WTC11 (cell line): ENCODE measurements at regions not wholly inside any gene's neighbourhood (a gene's known extent, or its start where the extent isn't known, plus 50 kb on each side); places are given as distances from the start of the nearest gene placed in this dataset.

Experiments
- ATAC-seq: fragments of 200-7000 bp; cut with Tn5 transposase; 2 replicates; pipeline ENCODE4 v1.10.0; 2021; ENCODE audit warnings: mild to moderate bottlenecking, moderate library complexity
- CTCF ChIA-PET: fragments of 300-600 bp; sonication (Branson Sonifier 250); formaldehyde crosslinking; loops from one replicate; lab custom pipeline; 2021; ENCODE audit warnings: antibody characterized with exemption; lab: Charles Lee
- POLR2A ChIA-PET: fragments of 350-600 bp; sonication (Branson Sonifier 250); formaldehyde crosslinking; loops from one replicate; lab custom pipeline; 2021; ENCODE audit warnings: antibody characterized with exemption; lab: Charles Lee
- DNase-seq: peaks from one replicate; pipeline ENCODE4 v3.0.0; 2021; ENCODE audit warnings: low spot score
- H3K27ac Mint-ChIP-seq: 2 replicates; pipeline ENCODE4 v1.8.0; 2021; ENCODE audit warnings: mixed read lengths
- H3K27me3 Mint-ChIP-seq: 2 replicates; pipeline ENCODE4 v1.8.0; 2021; ENCODE audit warnings: low read depth, mild to moderate bottlenecking, moderate library complexity, mixed read lengths
- H3K36me3 Mint-ChIP-seq: 2 replicates; pipeline ENCODE4 v1.8.0; 2021; ENCODE audit warnings: mixed read lengths
- H3K4me1 Mint-ChIP-seq: 2 replicates; pipeline ENCODE4 v1.8.0; 2022; ENCODE audit warnings: mixed read lengths
- H3K4me3 Mint-ChIP-seq: 2 replicates; pipeline ENCODE4 v1.8.0; 2021; ENCODE audit warnings: mild to moderate bottlenecking, moderate library complexity, mixed read lengths
- H3K9me3 Mint-ChIP-seq: 2 replicates; pipeline ENCODE4 v1.8.0; 2021; ENCODE audit warnings: mixed read lengths
- ARID4B ChIP-seq: sonication (generic); formaldehyde crosslinking; IDR thresholded peaks from 2 replicates; pipeline ENCODE4 v1.8.0; 2023; ENCODE audit warnings: missing genetic modification reagents, mild to moderate bottlenecking, borderline replicate concordance
- ATF1 ChIP-seq: sonication (generic); formaldehyde crosslinking; IDR thresholded peaks from 2 replicates; pipeline ENCODE4 v1.8.1; 2023; ENCODE audit warnings: mild to moderate bottlenecking, moderate library complexity, missing genetic modification reagents
- ATF3 ChIP-seq: sonication (generic); formaldehyde crosslinking; conservative IDR thresholded peaks from 2 replicates; pipeline ENCODE4 v1.8.1; 2022; ENCODE audit warnings: mild to moderate bottlenecking, missing genetic modification reagents
- CREM ChIP-seq: sonication (generic); formaldehyde crosslinking; IDR thresholded peaks from 2 replicates; pipeline ENCODE4 v1.8.1; 2022; ENCODE audit warnings: mild to moderate bottlenecking, missing genetic modification reagents, moderate library complexity
- E2F5 ChIP-seq: sonication (generic); formaldehyde crosslinking; IDR thresholded peaks from 2 replicates; pipeline ENCODE4 v1.8.1; 2022; ENCODE audit warnings: mild to moderate bottlenecking, moderate library complexity, missing genetic modification reagents
- EMX1 ChIP-seq: fragments of 250-450 bp; sonication (Bioruptor Pico); IDR thresholded peaks from 2 replicates; pipeline ENCODE4 v1.8.0; 2021; ENCODE audit warnings: mild to moderate bottlenecking
- ESRRA ChIP-seq: sonication (generic); formaldehyde crosslinking; IDR thresholded peaks from 2 replicates; pipeline ENCODE4 v1.8.1; 2022; ENCODE audit warnings: mild to moderate bottlenecking, missing genetic modification reagents, borderline replicate concordance
- FOXK1 ChIP-seq: sonication (generic); formaldehyde crosslinking; IDR thresholded peaks from 2 replicates; pipeline ENCODE4 v1.8.0; 2022; ENCODE audit warnings: mild to moderate bottlenecking, moderate library complexity, missing genetic modification reagents
- GRHL2 ChIP-seq: fragments of 250-450 bp; sonication (Bioruptor Pico); IDR thresholded peaks from 2 replicates; pipeline ENCODE4 v1.8.0; 2022; ENCODE audit warnings: mild to moderate bottlenecking, moderate library complexity; ENCODE audit not compliant: insufficient replicate concordance, severe bottlenecking
- JUN ChIP-seq: sonication (generic); formaldehyde crosslinking; IDR thresholded peaks from 2 replicates; pipeline ENCODE4 v1.8.0; 2023; ENCODE audit warnings: mild to moderate bottlenecking, missing genetic modification reagents
- PREB ChIP-seq: sonication (generic); formaldehyde crosslinking; IDR thresholded peaks from 2 replicates; pipeline ENCODE4 v1.8.1; 2022; ENCODE audit warnings: mild to moderate bottlenecking, missing genetic modification reagents, moderate library complexity, borderline replicate concordance
- SMAD4 ChIP-seq: sonication (generic); formaldehyde crosslinking; IDR thresholded peaks from 2 replicates; pipeline ENCODE4 v1.8.0; 2022; ENCODE audit warnings: mild to moderate bottlenecking, missing genetic modification reagents
- TEAD1 ChIP-seq: sonication (generic); formaldehyde crosslinking; IDR thresholded peaks from 2 replicates; pipeline ENCODE4 v1.8.0; 2022; ENCODE audit warnings: mild to moderate bottlenecking, missing genetic modification reagents
- ZBTB21 ChIP-seq: sonication (generic); formaldehyde crosslinking; IDR thresholded peaks from 2 replicates; pipeline ENCODE4 v1.8.1; 2023; ENCODE audit warnings: mild to moderate bottlenecking, missing genetic modification reagents, borderline replicate concordance
- ZNF121 ChIP-seq: sonication (generic); formaldehyde crosslinking; IDR thresholded peaks from 2 replicates; pipeline ENCODE4 v1.8.0; 2023; ENCODE audit warnings: missing genetic modification reagents
- ZNF138 ChIP-seq: sonication (generic); formaldehyde crosslinking; conservative IDR thresholded peaks from 2 replicates; pipeline ENCODE4 v1.8.1; 2022; ENCODE audit warnings: mild to moderate bottlenecking, moderate library complexity, missing genetic modification reagents
- ZNF263 ChIP-seq: sonication (generic); formaldehyde crosslinking; IDR thresholded peaks from 2 replicates; pipeline ENCODE4 v1.8.1; 2022; ENCODE audit warnings: low read depth, mild to moderate bottlenecking, moderate library complexity, missing genetic modification reagents
- TF ChIP-seq, protein P1 (sequence below): fragments of 250-450 bp; sonication (Bioruptor Pico); IDR thresholded peaks from 2 replicates; pipeline ENCODE4 v1.9.0; 2021; ENCODE audit warnings: mild to moderate bottlenecking
- TF ChIP-seq, protein P2 (sequence below): sonication (generic); formaldehyde crosslinking; IDR thresholded peaks from 2 replicates; pipeline ENCODE4 v1.8.0; 2022; ENCODE audit warnings: mild to moderate bottlenecking, missing genetic modification reagents
- TF ChIP-seq, protein P3 (sequence below): sonication (generic); formaldehyde crosslinking; IDR thresholded peaks from 2 replicates; pipeline ENCODE4 v1.8.0; 2022; ENCODE audit warnings: mild to moderate bottlenecking, missing genetic modification reagents
- TF ChIP-seq, protein P4 (sequence below): fragments of 250-450 bp; sonication (Bioruptor Pico); IDR thresholded peaks from 2 replicates; pipeline ENCODE4 v1.8.0; 2021; ENCODE audit warnings: mild to moderate bottlenecking

GRCh38 chr5:56759521-56760216 is 55.7 kb upstream of the MAP3K1 start:
- POLR2A ChIA-PET = no interaction called here
- Mint-ChIP-seq H3K36me3 (no peaks in the 10 kb centered on the region), H3K27me3 (no peaks in the 10 kb centered on the region), H3K27ac (no peak overlapping the region), H3K4me1 (peaks cover 6% of the 10 kb centered on the region; the same call in 1 of the 2 replicates), H3K4me3 (no peak overlapping the region)
- CTCF ChIA-PET = no interaction called here
- ATAC-seq = no peak
- DNase-seq = no peak
- TF ChIP-seq GRHL2 (CRISPR knock-in tag) (no peak), ATF3 (CRISPR knock-in tag) (no peak), ZNF138 (no peak), EMX1 (CRISPR knock-in tag) (no peak), E2F5 (CRISPR knock-in tag) (no peak), ZBTB21 (no peak), PREB (CRISPR knock-in tag) (no peak), ATF1 (CRISPR knock-in tag) (no peak), TEAD1 (CRISPR knock-in tag) (no peak), ZNF121 (CRISPR knock-in tag) (no peak), ESRRA (no peak)
- TF ChIP-seq, protein P1, sequence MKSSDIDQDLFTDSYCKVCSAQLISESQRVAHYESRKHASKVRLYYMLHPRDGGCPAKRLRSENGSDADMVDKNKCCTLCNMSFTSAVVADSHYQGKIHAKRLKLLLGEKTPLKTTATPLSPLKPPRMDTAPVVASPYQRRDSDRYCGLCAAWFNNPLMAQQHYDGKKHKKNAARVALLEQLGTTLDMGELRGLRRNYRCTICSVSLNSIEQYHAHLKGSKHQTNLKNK = no peak
- TF ChIP-seq, protein P2, sequence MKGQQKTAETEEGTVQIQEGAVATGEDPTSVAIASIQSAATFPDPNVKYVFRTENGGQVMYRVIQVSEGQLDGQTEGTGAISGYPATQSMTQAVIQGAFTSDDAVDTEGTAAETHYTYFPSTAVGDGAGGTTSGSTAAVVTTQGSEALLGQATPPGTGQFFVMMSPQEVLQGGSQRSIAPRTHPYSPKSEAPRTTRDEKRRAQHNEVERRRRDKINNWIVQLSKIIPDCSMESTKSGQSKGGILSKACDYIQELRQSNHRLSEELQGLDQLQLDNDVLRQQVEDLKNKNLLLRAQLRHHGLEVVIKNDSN (CRISPR knock-in tag) = no peak
- TF ChIP-seq, all 79 proteins: peak for 0
- no peaks in the 10 kb centered on the region for H3K9me3 Mint-ChIP-seq

GRCh38 chr5:56757077-56757476 is 58.3 kb upstream of the MAP3K1 start:
- Mint-ChIP-seq H3K36me3 (peaks cover 4% of the 10 kb centered on the region), H3K4me1 (peaks cover 6% of the 10 kb centered on the region; the same call in 1 of the 2 replicates), H3K4me3 (no peak overlapping the region), H3K9me3 (peaks cover 10% of the 10 kb centered on the region), H3K27me3 (no peaks in the 10 kb centered on the region), H3K27ac (no peak overlapping the region)
- ATAC-seq = no peak
- DNase-seq = no peak
- TF ChIP-seq FOXK1 (CRISPR knock-in tag) (no peak), JUN (CRISPR knock-in tag) (no peak), SMAD4 (no peak), ZNF263 (no peak), ARID4B (CRISPR knock-in tag) (no peak), CREM (CRISPR knock-in tag) (no peak)
- TF ChIP-seq, protein P3, sequence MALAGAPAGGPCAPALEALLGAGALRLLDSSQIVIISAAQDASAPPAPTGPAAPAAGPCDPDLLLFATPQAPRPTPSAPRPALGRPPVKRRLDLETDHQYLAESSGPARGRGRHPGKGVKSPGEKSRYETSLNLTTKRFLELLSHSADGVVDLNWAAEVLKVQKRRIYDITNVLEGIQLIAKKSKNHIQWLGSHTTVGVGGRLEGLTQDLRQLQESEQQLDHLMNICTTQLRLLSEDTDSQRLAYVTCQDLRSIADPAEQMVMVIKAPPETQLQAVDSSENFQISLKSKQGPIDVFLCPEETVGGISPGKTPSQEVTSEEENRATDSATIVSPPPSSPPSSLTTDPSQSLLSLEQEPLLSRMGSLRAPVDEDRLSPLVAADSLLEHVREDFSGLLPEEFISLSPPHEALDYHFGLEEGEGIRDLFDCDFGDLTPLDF (CRISPR knock-in tag) = no peak
- TF ChIP-seq, protein P4, sequence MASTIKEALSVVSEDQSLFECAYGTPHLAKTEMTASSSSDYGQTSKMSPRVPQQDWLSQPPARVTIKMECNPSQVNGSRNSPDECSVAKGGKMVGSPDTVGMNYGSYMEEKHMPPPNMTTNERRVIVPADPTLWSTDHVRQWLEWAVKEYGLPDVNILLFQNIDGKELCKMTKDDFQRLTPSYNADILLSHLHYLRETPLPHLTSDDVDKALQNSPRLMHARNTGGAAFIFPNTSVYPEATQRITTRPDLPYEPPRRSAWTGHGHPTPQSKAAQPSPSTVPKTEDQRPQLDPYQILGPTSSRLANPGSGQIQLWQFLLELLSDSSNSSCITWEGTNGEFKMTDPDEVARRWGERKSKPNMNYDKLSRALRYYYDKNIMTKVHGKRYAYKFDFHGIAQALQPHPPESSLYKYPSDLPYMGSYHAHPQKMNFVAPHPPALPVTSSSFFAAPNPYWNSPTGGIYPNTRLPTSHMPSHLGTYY (CRISPR knock-in tag) = no peak
- ChIA-PET CTCF (no interaction called here), POLR2A (no interaction called here)
